GM06990 (cell line): ENCODE measurements at regions not wholly inside any gene's neighbourhood (a gene's known extent, or its start where the extent isn't known, plus 50 kb on each side); places are given as distances from the start of the nearest gene placed in this dataset.

ENCODE experiments used
- DNase-seq: peaks from one replicate; pipeline ENCODE4 v3.0.0-alpha.2; 2011; ENCODE audit not compliant: insufficient read length; ENCODE audit errors: extremely low read depth
- H3K27me3 ChIP-seq: replicated peaks from 2 replicates; pipeline ENCODE4 v1.6.0; 2011; ENCODE audit warnings: low read length; ENCODE audit not compliant: control insufficient read depth, insufficient read depth
- H3K36me3 ChIP-seq: 2 replicates; pipeline ENCODE4 v1.5.1; 2011; ENCODE audit warnings: low read length; ENCODE audit not compliant: control insufficient read depth, insufficient read depth
- H3K4me3 ChIP-seq: replicated peaks from 2 replicates; pipeline ENCODE4 v1.5.1; 2011; ENCODE audit warnings: low read depth, mild to moderate bottlenecking, control low read depth, low read length
- CTCF ChIP-seq: IDR thresholded peaks from 2 replicates; pipeline ENCODE4 v1.5.1; 2011; ENCODE audit warnings: low read length, control low read depth, mild to moderate bottlenecking, inconsistent platforms; ENCODE audit not compliant: insufficient read depth, poor library complexity, severe bottlenecking

GRCh38 chr17:53631486-53631885 lies 191.2 kb upstream of the KIF2B start:
- Histone ChIP-seq H3K27me3 (no peaks in the 10 kb centered on the region), H3K4me3 (no peak overlapping the region), H3K36me3 (no peaks in the 10 kb centered on the region)
- TF ChIP-seq CTCF, result no peak
- DNase-seq, result no peak

GRCh38 chr17:53630638-53631037 lies 192.1 kb upstream of the KIF2B start:
- no peaks in the 10 kb centered on the region for H3K36me3 ChIP-seq
- no peak for DNase-seq
- H3K27me3 ChIP-seq, result no peaks in the 10 kb centered on the region
- no peak overlapping the region for H3K4me3 ChIP-seq
- TF ChIP-seq CTCF, result no peak

- H3K36me3 ChIP-seq, result no peaks in the 10 kb centered on the region
- H3K4me3 ChIP-seq, result no peak overlapping the region
- TF ChIP-seq CTCF, result no peak
- no peaks in the 10 kb centered on the region for H3K27me3 ChIP-seq
- DNase-seq, result no peak
Measured at GRCh38 chr17:53630115-53630514, 192.6 kb upstream of the KIF2B start.

GRCh38 chr17:53629188-53629587 lies 193.5 kb upstream of the KIF2B start:
- H3K4me3 ChIP-seq, result no peak overlapping the region
- no peaks in the 10 kb centered on the region for H3K27me3 ChIP-seq
- DNase-seq, result no peak
- no peak for TF ChIP-seq CTCF
- no peaks in the 10 kb centered on the region for H3K36me3 ChIP-seq

GRCh38 chr17:53628011-53628410 lies 194.7 kb upstream of the KIF2B start:
- Histone ChIP-seq H3K27me3 (no peaks in the 10 kb centered on the region), H3K4me3 (no peak overlapping the region), H3K36me3 (no peaks in the 10 kb centered on the region)
- DNase-seq, result no peak
- no peak for TF ChIP-seq CTCF

- Histone ChIP-seq H3K27me3 (no peaks in the 10 kb centered on the region), H3K4me3 (no peak overlapping the region), H3K36me3 (no peaks in the 10 kb centered on the region)
- no peak for TF ChIP-seq CTCF
- no peak for DNase-seq
Measured at GRCh38 chr17:53627511-53627910, 195.2 kb upstream of the KIF2B start.
